ENCODE measurements at regions not wholly inside any gene's neighbourhood (a gene's known extent, or its start where the extent isn't known, plus 50 kb on each side); places are given as distances from the start of the nearest gene placed in this dataset.

GRCh38 chr5:5965132-5965531 lies 413.2 kb downstream of the MED10 start:
- no peak for TF ChIP-seq POLR2A (IDR thresholded peaks at IDR 0.05; ENCODE audit: low read length)
- TF ChIP-seq GATA1 (IDR thresholded peaks at IDR 0.05; ENCODE audit: low read depth, low read length): no peak

Data from erythroblast (primary cell).